Loucy (cell line): ENCODE measurements at regions not wholly inside any gene's neighbourhood (a gene's known extent, or its start where the extent isn't known, plus 50 kb on each side); places are given as distances from the start of the nearest gene placed in this dataset.

Experiments used
- EZH2phosphoT487 ChIP-seq: fragments of 200-600 bp; IDR thresholded peaks from 2 replicates; pipeline ENCODE4 v1.6.1; 2018; ENCODE audit warnings: antibody characterized with exemption, mild to moderate bottlenecking, moderate library complexity, borderline replicate concordance
- TF ChIP-seq, protein P1 (sequence below): fragments of 200-600 bp; sonication (generic); conservative IDR thresholded peaks from 2 replicates; pipeline ENCODE4 v1.5.1; 2014; ENCODE audit warnings: mild to moderate bottlenecking, antibody characterized with exemption, low read length

DNA sequence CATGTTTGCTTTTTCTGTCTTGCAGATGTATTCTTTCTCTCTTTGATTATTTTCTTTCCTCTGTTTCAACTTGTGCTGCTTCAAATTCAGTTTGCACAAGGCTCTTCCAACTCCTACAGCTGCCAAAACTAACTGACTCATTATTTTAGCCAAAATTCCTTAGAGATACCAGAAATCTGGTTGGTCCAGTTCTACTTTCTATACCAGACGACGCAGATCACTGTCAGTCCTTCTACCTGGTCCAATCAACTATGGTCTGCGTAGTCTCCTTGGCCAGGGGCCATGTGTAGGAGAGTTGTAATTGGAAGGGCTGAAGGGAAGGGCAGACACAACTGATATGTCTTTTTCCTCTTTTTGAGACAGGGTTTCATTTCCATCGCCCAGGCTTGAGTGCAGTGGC lies 51.9 kb upstream of the JAK2 start:
- TF ChIP-seq, protein P1, sequence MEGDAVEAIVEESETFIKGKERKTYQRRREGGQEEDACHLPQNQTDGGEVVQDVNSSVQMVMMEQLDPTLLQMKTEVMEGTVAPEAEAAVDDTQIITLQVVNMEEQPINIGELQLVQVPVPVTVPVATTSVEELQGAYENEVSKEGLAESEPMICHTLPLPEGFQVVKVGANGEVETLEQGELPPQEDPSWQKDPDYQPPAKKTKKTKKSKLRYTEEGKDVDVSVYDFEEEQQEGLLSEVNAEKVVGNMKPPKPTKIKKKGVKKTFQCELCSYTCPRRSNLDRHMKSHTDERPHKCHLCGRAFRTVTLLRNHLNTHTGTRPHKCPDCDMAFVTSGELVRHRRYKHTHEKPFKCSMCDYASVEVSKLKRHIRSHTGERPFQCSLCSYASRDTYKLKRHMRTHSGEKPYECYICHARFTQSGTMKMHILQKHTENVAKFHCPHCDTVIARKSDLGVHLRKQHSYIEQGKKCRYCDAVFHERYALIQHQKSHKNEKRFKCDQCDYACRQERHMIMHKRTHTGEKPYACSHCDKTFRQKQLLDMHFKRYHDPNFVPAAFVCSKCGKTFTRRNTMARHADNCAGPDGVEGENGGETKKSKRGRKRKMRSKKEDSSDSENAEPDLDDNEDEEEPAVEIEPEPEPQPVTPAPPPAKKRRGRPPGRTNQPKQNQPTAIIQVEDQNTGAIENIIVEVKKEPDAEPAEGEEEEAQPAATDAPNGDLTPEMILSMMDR, result no peak
- no peak for TF ChIP-seq EZH2phosphoT487
